Bronchial epithelial cell (primary cell): ENCODE measurements at regions not wholly inside any gene's neighbourhood (a gene's known extent, or its start where the extent isn't known, plus 50 kb on each side); places are given as distances from the start of the nearest gene placed in this dataset.
A peak's percentile ranks its signal among the peaks of the same experiment; 100 is the strongest.

ENCODE experiments used
- DNase-seq: peaks from one replicate; pipeline ENCODE4 v3.0.0-alpha.2; 2010; ENCODE audit warnings: low read depth
- FAIRE-seq: peaks from 2 replicates; lab custom pipeline; 2011; peaks lifted over from hg19 to GRCh38; lab: Jason Lieb, UNC
- H3K27me3 ChIP-seq: 2 replicates; pipeline ENCODE4 v1.5.1; 2011; ENCODE audit warnings: low read length; ENCODE audit not compliant: control insufficient read depth, insufficient read depth
- H3K36me3 ChIP-seq: 2 replicates; pipeline ENCODE4 v1.5.1; 2011; ENCODE audit warnings: low read length; ENCODE audit not compliant: control insufficient read depth, insufficient read depth
- H3K4me3 ChIP-seq: 2 replicates; pipeline ENCODE4 v1.5.1; 2011; ENCODE audit warnings: mild to moderate bottlenecking, low read depth, low read length, control low read depth
- TF ChIP-seq, protein P1 (sequence below): IDR thresholded peaks from 2 replicates; pipeline ENCODE4 v1.5.1; 2011; ENCODE audit warnings: mild to moderate bottlenecking, moderate library complexity, low read length, control low read depth, inconsistent platforms; ENCODE audit not compliant: insufficient read depth, severe bottlenecking

GRCh38 chr2:88924533-88924932, 233.1 kb downstream of the RPIA start:
- DNase-seq = no peak
- no peak for FAIRE-seq
- TF ChIP-seq, protein P1, sequence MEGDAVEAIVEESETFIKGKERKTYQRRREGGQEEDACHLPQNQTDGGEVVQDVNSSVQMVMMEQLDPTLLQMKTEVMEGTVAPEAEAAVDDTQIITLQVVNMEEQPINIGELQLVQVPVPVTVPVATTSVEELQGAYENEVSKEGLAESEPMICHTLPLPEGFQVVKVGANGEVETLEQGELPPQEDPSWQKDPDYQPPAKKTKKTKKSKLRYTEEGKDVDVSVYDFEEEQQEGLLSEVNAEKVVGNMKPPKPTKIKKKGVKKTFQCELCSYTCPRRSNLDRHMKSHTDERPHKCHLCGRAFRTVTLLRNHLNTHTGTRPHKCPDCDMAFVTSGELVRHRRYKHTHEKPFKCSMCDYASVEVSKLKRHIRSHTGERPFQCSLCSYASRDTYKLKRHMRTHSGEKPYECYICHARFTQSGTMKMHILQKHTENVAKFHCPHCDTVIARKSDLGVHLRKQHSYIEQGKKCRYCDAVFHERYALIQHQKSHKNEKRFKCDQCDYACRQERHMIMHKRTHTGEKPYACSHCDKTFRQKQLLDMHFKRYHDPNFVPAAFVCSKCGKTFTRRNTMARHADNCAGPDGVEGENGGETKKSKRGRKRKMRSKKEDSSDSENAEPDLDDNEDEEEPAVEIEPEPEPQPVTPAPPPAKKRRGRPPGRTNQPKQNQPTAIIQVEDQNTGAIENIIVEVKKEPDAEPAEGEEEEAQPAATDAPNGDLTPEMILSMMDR = no peak
- no peak overlapping the region for H3K4me3 ChIP-seq
- no peaks in the 10 kb centered on the region for H3K27me3 ChIP-seq
- no peaks in the 10 kb centered on the region for H3K36me3 ChIP-seq

DNA sequence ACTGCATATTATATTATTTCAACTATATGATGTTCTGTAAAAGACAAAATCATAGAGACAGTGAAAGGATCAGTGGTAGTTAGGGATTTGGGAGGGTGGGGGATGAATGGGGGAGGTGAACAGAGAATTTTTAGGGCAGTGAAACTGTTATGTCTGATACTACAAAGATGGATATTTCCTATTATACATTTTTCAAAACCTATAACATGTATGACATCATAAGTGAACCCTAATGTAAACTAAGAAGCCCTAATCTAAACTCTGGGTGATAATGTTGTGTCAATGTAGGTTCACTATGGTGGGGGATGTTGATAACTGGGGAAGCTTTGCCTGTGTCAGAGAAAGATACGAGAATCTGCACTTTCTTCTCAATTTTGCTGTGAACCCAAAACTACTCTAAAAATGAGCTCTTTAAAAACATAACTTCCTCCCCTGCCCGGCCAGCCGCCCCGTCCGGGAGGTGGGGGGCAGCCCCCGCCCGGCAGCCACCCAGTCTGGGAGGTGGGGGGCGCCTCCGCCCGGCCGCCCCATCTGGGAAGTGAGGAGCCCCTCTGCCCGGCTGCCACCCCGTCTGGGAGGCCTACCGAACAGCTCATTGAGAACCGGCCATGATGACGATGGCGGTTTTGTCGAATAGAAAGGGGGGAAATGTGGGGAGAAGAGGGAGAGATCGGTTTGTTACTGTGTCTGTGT, 234.4 kb downstream of the RPIA start:
- Histone ChIP-seq H3K27me3 (no peaks in the 10 kb centered on the region), H3K4me3 (no peak overlapping the region), H3K36me3 (no peaks in the 10 kb centered on the region)
- no peak for DNase-seq
- no peak for FAIRE-seq
- TF ChIP-seq, protein P1 = no peak

- FAIRE-seq = no peak
Measured at GRCh38 chr2:88927128-88927527, 235.7 kb downstream of the RPIA start.

GRCh38 chr2:88930659-88931058, 239.2 kb downstream of the RPIA start:
- TF ChIP-seq, protein P1 = no peak
- FAIRE-seq (no peak), DNase-seq (no peak)
- H3K36me3 ChIP-seq = no peaks in the 10 kb centered on the region
- H3K27me3 ChIP-seq = no peaks in the 10 kb centered on the region
- H3K4me3 ChIP-seq = no peak overlapping the region

More at GRCh38 chr2:88927128-88927527, 235.7 kb downstream of the RPIA start:
- DNase-seq = no peak
- Histone ChIP-seq H3K27me3 (no peaks in the 10 kb centered on the region), H3K36me3 (no peaks in the 10 kb centered on the region), H3K4me3 (no peak overlapping the region)
- TF ChIP-seq, protein P1 = no peak

GRCh38 chr2:88932686-88933085, 241.2 kb downstream of the RPIA start:
- TF ChIP-seq, protein P1 = no peak
- Histone ChIP-seq H3K27me3 (no peaks in the 10 kb centered on the region), H3K36me3 (no peaks in the 10 kb centered on the region), H3K4me3 (no peak overlapping the region)
- DNase-seq (no peak), FAIRE-seq (peak; percentile 18)

- no peaks in the 10 kb centered on the region for H3K36me3 ChIP-seq
- TF ChIP-seq, protein P1 = no peak
Measured at GRCh38 chr2:88933091-88933490, 241.6 kb downstream of the RPIA start.

More at GRCh38 chr2:88933091-88933490, 241.6 kb downstream of the RPIA start:
- Histone ChIP-seq H3K27me3 (no peaks in the 10 kb centered on the region), H3K4me3 (no peak overlapping the region)
- no peak for DNase-seq
- FAIRE-seq = no peak
